HL-60 (cell line): ENCODE measurements at regions not wholly inside any gene's neighbourhood (a gene's known extent, or its start where the extent isn't known, plus 50 kb on each side); places are given as distances from the start of the nearest gene placed in this dataset.

Source experiments
- GABPA ChIP-seq: IDR thresholded peaks from 2 replicates; pipeline ENCODE4 v1.6.1; 2012; ENCODE audit warnings: low read depth
- POLR2AphosphoS5 ChIP-seq: IDR thresholded peaks from 2 replicates; pipeline ENCODE4 v1.6.1; 2012; ENCODE audit warnings: low read depth
- SPI1 ChIP-seq: IDR thresholded peaks from 2 replicates; pipeline ENCODE4 v1.6.1; 2012; ENCODE audit warnings: low read depth, mild to moderate bottlenecking, borderline replicate concordance
- TF ChIP-seq, protein P1 (sequence below): IDR thresholded peaks from one replicate; pipeline ENCODE4 v1.5.1; 2011; ENCODE audit warnings: low read length, control low read depth, inconsistent platforms; ENCODE audit not compliant: insufficient read depth
- TF ChIP-seq, protein P2 (sequence below): IDR thresholded peaks from 2 replicates; pipeline ENCODE4 v1.6.1; 2012; ENCODE audit warnings: low read depth; ENCODE audit not compliant: insufficient replicate concordance

- TF ChIP-seq, protein P1, sequence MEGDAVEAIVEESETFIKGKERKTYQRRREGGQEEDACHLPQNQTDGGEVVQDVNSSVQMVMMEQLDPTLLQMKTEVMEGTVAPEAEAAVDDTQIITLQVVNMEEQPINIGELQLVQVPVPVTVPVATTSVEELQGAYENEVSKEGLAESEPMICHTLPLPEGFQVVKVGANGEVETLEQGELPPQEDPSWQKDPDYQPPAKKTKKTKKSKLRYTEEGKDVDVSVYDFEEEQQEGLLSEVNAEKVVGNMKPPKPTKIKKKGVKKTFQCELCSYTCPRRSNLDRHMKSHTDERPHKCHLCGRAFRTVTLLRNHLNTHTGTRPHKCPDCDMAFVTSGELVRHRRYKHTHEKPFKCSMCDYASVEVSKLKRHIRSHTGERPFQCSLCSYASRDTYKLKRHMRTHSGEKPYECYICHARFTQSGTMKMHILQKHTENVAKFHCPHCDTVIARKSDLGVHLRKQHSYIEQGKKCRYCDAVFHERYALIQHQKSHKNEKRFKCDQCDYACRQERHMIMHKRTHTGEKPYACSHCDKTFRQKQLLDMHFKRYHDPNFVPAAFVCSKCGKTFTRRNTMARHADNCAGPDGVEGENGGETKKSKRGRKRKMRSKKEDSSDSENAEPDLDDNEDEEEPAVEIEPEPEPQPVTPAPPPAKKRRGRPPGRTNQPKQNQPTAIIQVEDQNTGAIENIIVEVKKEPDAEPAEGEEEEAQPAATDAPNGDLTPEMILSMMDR = no peak
- TF ChIP-seq SPI1 = no peak
- TF ChIP-seq, protein P2, sequence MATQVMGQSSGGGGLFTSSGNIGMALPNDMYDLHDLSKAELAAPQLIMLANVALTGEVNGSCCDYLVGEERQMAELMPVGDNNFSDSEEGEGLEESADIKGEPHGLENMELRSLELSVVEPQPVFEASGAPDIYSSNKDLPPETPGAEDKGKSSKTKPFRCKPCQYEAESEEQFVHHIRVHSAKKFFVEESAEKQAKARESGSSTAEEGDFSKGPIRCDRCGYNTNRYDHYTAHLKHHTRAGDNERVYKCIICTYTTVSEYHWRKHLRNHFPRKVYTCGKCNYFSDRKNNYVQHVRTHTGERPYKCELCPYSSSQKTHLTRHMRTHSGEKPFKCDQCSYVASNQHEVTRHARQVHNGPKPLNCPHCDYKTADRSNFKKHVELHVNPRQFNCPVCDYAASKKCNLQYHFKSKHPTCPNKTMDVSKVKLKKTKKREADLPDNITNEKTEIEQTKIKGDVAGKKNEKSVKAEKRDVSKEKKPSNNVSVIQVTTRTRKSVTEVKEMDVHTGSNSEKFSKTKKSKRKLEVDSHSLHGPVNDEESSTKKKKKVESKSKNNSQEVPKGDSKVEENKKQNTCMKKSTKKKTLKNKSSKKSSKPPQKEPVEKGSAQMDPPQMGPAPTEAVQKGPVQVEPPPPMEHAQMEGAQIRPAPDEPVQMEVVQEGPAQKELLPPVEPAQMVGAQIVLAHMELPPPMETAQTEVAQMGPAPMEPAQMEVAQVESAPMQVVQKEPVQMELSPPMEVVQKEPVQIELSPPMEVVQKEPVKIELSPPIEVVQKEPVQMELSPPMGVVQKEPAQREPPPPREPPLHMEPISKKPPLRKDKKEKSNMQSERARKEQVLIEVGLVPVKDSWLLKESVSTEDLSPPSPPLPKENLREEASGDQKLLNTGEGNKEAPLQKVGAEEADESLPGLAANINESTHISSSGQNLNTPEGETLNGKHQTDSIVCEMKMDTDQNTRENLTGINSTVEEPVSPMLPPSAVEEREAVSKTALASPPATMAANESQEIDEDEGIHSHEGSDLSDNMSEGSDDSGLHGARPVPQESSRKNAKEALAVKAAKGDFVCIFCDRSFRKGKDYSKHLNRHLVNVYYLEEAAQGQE = no peak
- no peak for TF ChIP-seq POLR2AphosphoS5
- TF ChIP-seq GABPA = no peak
Observed at GRCh38 chr7:41885748-41886147, 182.9 kb upstream of the INHBA start.
